GM19463 (cell line): ENCODE measurements at regions not wholly inside any gene's neighbourhood (a gene's known extent, or its start where the extent isn't known, plus 50 kb on each side); places are given as distances from the start of the nearest gene placed in this dataset.
"Not testable (repeated sequence)": the region's sequence is repeated elsewhere in the genome, so short reads cannot be mapped to it uniquely, and the experiment has no call there.

Source experiments
- ATAC-seq: cut with Tn5 transposase; IDR thresholded peaks from one replicate; pipeline ENCODE4 v1.9.1; 2021; ENCODE audit warnings: mild to moderate bottlenecking, moderate library complexity; ENCODE audit not compliant: unreplicated experiment

DNA sequence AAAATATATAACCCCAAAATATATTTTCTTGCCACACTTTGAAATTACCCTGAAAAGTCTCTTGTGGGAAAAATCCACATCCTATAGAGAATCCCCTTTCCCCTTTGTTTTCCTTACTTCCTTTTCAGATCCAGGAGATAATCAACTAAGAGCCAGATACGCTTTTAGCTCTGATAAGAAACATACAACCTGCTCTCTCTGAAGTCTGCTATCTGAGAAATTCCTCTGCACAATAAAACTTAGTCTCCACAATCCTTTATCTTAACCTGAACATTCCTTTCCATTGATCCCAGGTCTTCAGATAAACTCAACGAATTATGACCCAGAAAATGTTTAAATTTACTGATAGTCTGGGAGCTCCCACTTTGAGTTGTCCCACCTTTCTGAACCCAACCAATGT, 233.4 kb upstream of the SETMAR start:
- no peak for ATAC-seq

DNA sequence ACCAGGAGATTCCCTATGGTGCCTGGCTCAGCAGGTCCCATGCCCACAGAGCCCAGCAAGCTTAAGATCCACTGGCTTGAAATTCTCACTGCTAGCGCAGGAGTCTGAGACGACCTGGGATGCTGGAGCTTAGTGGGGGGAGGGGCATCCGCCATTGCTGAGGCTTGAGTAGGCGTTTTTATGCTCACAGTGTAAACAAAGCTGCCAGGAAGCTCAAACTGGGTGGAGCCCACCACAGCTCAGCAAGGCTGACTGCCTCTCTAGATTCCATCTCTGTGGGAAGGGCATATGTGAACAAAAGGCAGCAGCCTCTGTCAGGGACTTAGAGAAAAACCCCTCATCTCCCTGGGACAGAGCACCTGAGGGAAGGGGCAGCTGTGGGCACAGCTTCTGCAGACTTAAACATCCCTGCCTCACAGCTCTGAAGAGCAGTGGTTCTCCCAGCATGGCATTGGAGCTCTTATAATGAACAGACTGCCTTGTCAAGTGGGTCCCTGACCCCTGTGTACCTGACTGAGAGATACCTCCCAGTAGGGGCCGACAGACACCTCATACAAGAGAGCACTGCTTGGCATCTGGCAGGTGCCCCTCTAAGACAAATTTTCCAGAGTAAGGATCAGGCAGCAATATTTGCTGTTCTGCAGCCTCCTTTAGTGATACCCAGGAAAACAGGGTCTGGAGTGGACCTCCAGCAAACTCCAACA, 231.5 kb upstream of the SETMAR start:
- ATAC-seq: no peak

DNA sequence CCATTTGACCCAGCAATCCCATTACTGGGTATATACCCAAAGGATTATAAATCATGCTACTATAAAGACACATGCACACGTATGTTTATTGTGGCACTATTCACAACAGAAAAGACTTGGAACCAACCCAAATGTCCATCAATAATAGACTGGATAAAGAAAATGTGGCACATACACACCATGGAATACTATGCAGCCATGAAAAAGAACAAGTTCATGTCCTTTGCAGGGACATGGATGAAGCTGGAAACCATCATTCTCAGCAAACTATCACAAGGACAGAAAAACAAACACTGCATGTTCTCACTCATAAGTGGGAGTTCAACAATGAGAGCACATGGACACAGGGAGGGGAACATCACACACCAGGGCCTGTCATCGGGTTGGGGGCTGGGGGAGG, 225.9 kb upstream of the SETMAR start:
- not testable (repeated sequence) for ATAC-seq

DNA sequence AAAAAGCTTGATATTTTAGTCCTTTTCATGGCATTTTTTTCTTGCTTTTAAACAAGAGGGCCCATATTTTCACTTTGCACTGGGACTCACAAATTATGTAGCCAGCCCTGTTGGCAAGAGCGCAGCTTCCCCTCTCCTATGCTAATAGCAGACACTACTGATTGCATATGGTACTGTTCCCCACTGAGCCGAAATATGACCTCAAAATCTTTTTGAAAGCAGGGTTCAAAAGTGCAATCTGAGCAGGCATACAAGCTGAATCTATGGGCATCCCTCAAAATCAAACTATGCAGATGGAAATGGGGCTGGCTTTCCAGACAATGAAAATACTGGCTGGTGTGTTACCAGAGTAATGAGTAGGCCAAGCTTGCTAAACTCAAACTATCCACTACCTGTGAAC, 225.2 kb upstream of the SETMAR start:
- no peak for ATAC-seq

DNA sequence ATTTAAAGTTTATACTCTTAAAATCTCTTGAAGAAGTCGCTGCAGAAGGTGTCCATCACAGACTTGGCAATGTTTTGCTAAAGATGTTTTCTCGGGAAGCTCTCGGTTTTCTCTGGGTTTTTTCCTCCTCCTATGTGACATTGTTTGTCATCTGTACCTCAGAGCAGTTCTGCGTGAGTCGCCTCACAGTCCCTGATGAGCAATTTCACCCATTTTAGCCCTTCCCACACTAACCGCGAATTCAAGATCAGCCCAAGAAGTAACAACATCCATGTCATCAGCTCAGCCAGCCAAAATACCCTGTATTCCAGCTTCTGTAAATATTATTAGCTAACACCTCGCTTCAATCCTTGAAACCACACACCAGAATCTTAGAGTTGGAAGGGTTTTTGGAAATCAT, 224.3 kb upstream of the SETMAR start:
- peak; percentile 75 for ATAC-seq

DNA sequence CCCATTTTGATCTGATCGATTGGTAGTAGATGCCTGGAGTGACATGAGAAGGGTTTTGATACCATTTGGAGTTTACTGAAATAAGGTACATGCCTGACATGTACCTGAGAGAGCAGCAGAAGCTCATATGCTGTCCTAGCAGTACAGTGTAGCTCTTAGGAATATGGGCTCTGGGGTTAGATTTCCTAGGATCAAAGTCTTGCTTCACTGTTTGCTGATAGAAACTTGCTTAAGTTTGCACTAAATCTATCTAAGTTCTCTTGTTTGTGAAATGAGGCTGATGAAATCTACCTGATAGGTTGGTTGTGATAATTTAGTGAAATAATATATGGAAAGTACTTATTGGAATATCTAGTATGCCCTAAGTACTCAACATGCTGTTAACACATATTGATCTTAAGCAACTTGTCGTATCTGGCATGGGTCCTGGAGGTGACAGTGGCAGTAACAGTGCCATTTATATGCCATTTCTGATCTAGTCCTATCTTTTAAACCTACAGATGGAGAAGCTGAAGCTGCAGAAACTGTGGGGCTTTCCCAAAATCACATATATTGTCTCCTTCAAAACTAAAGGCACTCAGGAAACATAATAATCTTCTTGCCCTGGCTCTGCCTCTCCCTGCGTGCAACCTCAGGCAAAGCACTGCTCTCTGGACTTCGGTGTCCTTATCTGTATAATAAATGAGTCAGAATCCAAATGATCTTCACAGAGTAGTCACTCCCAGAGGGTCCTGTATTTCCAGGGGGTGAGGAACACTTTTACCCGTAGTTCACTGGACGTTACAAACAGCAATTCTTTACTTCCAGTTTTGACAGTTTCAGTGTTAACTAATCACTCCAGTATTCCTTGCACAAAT, 223.6 kb upstream of the SETMAR start:
- peak; percentile 19 for ATAC-seq

DNA sequence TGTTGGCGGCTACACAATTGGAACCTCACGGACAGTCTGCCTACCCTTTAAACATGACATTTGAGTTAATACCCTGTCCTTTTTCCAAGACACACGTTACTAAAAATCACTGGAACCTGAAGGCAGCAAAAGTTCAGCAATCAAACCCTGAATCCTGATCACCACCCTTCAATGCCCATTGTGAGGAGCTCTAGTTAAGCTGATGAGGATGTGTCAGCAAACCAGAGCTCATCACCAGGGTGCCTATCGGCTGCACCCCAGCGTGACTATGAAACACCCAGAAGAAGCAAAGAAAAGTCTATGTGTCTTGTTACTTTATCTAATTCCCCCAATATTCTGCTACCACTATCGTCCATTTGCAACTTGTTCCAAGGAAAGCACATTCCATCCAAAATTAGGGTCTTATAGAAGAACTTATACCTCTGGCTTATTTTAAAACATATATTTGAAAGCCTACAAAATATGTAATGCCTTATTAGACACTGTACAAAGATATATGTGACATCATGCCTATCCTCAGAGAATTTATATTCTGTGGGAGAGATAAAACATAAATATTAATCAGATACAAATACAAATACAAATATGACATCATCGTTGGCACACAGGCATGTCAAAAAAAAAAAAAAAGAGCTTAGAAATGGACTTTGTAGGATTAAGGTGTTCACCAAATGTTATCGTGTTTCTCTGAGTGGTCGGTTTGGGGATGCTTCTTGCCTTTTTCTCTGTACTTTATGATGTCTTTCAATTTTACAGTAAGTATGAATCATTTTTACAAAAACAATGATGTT, 219.7 kb upstream of the SETMAR start:
- no peak for ATAC-seq

DNA sequence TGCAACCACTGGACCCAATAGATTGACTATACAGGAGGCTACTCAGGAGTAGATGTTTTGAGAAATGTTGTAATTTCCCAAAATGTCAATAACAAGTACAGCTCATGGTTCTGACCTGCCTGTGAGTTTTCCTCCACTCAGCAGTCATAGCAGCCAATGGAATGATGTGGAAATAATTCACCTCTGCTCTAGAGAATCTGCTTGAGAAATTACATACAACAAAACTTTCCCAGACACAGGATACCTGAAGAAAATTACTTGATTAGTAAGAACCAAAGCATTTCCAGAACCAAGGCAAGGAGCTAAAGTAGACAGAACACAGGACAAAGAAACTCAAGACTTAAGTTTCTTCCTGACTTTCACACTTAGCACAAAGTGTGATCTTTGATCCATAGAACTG, 218.9 kb upstream of the SETMAR start:
- ATAC-seq: no peak

DNA sequence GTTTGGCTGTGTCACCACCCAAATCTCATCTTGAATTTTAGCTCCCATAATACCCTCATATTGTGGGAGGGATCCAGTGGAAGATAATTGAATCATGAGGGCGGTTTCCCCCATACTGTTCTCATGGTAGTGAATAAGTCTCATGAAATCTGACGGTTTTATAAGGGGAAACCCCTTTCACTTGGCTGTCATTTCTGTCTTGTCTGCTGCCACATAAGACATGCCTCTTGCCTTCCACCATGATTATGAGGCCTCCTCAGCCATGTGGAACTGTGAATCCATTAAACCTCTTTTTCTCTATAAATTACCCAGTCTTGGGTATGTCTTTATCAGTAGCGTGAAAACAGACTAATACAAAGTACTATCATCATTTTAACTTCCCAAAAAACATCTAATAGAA, 216.5 kb upstream of the SETMAR start:
- not testable (repeated sequence) for ATAC-seq

DNA sequence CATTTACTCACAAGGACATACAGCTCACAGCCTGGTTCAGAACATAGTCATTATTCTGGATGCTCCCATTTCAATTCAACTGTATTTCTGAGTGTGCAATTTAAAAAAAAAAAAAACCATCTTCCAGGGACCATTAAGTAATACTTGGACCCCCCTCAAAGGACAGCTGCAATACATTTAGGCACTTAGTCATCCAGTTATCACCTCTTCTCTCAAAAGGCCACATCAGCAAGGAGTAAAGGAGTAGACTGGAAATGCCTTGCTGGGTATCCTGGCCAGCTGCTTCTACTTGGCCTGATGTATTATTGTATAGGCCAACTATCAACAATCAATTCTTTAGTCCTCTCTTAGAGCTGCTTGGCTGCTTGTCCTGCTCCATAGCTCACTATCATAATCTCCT, 211.4 kb upstream of the SETMAR start:
- ATAC-seq: no peak

DNA sequence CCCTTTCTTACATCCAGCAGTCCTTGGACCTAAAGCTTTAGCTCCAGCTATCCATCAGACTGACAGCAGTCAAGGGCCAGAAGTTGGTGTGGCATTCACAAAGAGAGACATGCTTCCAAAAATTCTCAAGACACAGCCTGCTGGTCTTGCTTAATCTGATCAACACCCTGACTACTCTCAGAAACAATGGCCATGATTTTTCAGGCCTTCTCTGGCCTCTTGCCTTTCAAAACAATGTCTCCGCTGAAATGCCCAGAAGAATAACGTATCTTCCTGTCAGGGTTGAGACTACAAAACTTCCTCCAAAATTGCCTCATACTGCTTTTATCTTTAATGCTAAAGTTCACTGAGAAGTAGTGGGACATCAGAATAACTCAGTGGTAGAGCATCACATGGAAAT, 205.4 kb upstream of the SETMAR start:
- ATAC-seq: no peak

DNA sequence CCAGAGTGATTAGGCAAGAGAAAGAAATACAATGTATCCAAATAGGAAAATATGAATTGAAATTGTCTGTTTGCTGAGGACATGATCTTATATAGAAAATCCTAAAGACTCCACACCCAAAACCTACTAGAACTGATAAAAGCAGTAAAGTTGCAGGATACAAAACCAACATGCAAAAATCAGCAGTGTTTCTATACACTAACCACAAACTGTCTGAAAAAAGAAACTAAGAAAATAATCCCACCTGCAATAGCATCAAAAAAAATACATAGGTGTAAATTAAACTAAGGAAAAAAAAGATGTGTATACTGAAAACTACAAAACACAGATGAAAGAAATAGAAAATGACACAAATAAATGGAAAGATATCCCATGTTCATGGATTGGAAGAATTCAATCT, 203.6 kb upstream of the SETMAR start:
- ATAC-seq: no peak

DNA sequence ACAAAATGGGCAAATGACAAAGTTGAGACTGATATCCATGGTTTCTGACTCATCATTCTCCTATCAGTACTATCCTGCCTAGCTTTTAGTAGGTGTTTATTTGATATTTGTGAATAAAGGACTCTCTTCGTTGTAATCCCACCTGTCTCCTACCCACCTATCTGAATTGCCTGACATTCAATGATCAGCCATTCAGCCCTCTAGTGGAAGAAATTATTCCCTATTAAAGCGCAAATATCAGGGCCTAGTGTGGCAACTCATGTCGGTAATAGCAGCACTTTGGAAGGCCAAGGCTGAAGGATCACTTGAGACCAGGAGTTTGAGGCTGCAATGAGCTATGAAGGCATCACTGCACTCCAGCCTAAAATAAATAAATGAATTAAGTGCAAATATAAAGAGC, 195.7 kb upstream of the SETMAR start:
- ATAC-seq: no peak

DNA sequence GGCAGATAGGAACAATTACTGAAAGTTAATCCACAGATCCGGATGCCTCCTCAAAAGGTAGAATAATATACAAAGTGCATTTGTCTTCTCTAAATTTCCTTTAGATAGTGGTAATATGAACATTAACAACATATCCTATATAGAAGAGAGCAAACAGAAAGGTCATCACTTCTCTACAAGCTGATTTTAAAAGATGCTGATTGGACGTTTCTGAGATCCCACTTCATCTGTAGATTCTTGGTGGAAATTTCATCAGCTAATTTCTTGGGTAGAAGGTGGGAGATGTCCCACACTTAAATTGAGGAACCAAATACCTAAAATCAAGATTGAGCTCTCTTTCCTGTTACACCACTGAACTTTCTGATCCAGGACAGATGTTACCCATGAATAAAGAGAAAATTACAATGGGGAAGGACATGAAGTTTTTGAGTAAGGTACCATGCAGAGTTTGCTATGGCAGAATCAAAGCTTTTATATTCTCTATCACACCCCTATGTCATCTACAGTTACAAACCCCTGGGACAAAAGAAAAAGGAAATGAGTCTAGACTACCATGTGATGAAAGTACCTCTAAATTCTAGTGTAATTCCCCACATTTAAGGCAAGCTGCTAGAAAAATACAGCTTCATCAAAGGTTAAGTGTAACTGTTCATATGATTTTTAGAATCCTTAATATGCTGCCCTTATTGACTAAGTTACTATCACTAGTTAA, 189.2 kb upstream of the SETMAR start:
- ATAC-seq: no peak

DNA sequence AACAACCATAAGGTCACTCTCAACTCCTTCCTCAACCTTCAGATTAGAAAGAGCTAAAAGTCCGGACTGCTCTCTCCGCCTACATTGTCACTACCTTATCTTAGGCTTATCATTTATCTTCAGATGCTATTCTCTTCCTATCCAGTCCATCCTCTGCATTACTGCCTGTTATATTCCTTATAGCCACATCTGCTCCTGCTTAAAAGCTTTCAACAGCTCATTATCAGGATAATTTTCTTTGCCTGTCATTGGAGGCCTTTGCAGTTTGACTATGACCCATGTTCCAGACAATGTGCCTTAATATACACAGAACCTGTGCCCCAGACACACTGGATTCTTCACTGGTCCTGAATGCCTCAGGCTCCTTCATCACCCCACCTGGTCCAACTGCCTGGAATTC, 184.1 kb upstream of the SETMAR start:
- ATAC-seq: no peak

DNA sequence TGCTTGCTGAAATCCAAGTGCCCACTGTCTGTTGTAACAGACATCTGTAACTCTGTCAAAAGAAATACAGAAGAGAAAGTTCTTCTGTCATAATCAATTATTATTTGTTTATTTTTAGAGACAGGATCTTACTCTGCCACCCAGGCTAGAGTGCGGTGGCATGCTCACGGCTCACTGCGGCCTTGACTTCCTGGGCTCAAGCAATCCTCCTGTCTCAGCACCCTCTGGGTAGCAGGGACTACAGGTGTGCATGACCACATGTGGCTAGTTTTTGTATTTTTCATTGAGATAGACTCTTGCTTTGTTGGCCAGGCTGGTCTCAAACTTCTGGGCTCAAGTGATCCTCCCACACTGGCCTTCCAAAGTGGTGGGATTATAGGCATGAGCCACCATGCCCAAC, 177.6 kb upstream of the SETMAR start:
- ATAC-seq: no peak

DNA sequence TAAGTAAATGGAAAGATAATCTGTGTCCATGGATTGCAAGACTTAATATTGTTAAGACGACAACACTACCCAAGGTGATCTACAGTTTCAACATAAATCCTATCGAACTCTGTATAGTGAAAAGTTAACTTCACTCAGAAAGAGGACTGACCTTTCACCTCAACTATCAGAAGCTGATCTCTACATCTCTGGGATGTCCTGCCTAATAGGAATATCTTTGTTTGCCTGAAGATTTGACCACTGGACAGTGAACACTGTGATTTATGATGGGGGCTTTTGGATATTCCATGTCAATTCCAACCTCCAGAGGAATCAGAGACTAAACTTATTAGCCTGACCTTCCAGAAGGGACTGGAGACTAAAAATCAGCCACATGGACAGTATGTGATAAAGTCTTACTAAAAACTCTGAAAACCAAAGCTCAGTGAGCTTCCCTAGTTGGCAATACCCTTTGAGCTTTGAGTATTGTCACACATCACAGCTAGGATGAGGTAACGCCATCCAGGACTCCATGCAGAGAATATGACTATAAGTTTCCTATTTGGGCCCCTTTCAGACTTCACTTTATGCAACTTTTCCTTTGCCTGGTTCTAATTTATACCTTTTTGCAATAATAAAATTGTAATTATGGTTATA, 164.9 kb upstream of the SETMAR start:
- ATAC-seq: no peak

DNA sequence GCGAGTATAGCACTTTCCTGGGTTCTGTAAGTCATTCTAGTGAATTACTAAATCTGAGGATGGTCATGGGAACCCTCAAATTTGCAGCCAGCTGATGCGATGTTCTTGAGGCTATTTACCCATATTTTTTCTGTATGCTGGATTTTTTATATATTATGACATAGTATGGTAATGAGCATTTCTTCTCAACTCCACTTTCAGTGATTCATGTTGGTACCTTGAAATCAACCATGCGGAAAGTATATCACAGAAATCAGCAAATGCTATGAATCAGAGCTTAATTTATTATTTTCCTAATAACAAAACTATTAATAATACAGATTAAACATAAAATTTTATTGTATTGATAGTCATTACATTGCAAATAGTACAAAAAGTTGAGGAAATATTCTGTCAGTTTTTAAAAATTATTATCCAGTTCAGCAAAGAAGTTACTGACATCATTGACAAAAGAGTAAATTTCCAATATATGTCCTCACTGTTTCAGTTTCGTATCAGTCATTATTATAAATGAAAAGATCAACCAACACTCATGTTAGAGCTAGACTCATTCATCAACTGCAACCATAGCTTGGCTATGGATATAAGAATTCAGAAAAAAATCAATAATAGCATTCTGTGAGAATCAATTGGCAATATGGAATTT, 164.3 kb upstream of the SETMAR start:
- ATAC-seq: no peak

DNA sequence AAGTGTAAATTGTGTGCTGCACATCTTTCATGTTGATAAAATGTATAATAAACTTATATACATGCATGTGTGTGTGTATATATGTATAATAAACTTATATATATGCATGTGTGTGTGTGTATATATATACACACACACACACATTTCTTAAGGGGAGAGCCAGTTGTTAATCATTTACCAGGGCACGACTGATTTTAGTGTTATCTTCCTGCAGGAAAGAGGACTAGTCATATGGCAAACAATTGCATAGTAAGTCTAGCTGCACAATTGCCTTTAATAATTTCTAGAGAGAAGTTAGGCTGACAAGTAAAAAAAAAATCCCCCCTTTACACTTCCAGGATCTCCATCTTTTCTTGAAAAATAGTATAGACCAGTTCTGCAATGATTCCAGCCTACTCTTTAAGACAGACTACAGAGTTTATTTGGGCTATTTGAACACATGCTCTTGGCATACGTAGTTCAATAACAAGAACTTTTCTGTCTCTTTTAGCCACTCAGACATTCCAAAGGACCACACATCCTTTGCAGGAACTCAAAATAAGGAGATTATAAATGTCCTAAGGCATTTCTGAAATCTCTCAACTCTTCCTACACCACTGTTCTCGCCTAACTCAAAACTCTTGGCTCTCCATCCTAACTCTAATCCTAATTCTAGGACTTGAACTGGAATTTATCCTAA, 163.6 kb upstream of the SETMAR start:
- ATAC-seq: no peak

DNA sequence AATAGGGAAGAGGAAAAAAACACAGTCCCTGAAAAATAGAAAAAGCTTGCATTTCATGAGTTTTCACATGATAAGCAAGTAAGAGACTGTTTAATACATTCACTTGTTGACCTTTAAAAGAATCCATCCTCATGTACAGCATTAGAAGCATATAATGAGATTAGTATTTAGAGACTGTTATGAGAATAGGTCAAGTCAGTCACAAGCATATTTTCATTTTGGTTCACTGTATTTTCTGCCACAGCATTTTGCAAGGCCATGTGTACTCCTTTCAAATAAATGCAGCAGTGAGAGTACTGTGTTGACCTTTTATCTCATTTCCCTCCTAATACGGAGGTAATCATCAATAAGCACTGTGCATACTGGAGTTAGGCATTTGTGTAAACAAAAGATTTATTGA, 162.2 kb upstream of the SETMAR start:
- no peak for ATAC-seq
